GM21367 (cell line): ENCODE measurements at regions not wholly inside any gene's neighbourhood (a gene's known extent, or its start where the extent isn't known, plus 50 kb on each side); places are given as distances from the start of the nearest gene placed in this dataset.

Experiments
- ATAC-seq: cut with Tn5 transposase; IDR thresholded peaks from one replicate; pipeline ENCODE4 v1.9.1; 2021; ENCODE audit not compliant: unreplicated experiment

- no peak for ATAC-seq
These were observed 954.7 kb upstream of the ADGRB3 start for GRCh38 chr6:67680297-67680932.

GRCh38 chr6:67679566-67680296 is 955.4 kb upstream of the ADGRB3 start:
- no peak for ATAC-seq

- no peak for ATAC-seq
These were observed 958.2 kb upstream of the ADGRB3 start for GRCh38 chr6:67676892-67677291.

- ATAC-seq, result no peak
These were observed 967.3 kb upstream of the ADGRB3 start for GRCh38 chr6:67667637-67668422.

GRCh38 chr6:67666177-67666964 is 968.7 kb upstream of the ADGRB3 start:
- no peak for ATAC-seq

GRCh38 chr6:67664942-67665341 is 970.1 kb upstream of the ADGRB3 start:
- ATAC-seq, result no peak

GRCh38 chr6:67663105-67663895 is 971.8 kb upstream of the ADGRB3 start:
- ATAC-seq, result no peak

GRCh38 chr6:67653561-67653960 is 981.5 kb upstream of the ADGRB3 start:
- no peak for ATAC-seq

GRCh38 chr6:67646550-67646949 is 988.5 kb upstream of the ADGRB3 start:
- no peak for ATAC-seq

GRCh38 chr6:67643281-67643680 is 991.8 kb upstream of the ADGRB3 start:
- ATAC-seq, result no peak

GRCh38 chr6:67642582-67642981 is 992.5 kb upstream of the ADGRB3 start:
- no peak for ATAC-seq

GRCh38 chr6:67640484-67640883 is 994.6 kb upstream of the ADGRB3 start:
- no peak for ATAC-seq

- ATAC-seq, result no peak
These were observed 995.9 kb upstream of the ADGRB3 start for GRCh38 chr6:67639161-67639560.

GRCh38 chr6:67634199-67634598 is 1000.9 kb upstream of the ADGRB3 start:
- ATAC-seq, result no peak

- ATAC-seq, result no peak
These were observed 1002.0 kb upstream of the ADGRB3 start for GRCh38 chr6:67633058-67633457.

GRCh38 chr6:67630146-67630545 is 1004.9 kb upstream of the ADGRB3 start:
- ATAC-seq, result no peak

GRCh38 chr6:67629258-67629657 is 1005.8 kb upstream of the ADGRB3 start:
- no peak for ATAC-seq

GRCh38 chr6:67615796-67616195 is 1019.3 kb upstream of the ADGRB3 start:
- ATAC-seq, result no peak

GRCh38 chr6:67608099-67608749 is 1026.9 kb upstream of the ADGRB3 start:
- no peak for ATAC-seq
